Activated CD8-positive, alpha-beta memory T cell treated with anti-CD3 and anti-CD28 coated beads for 48 hours (primary cell): ENCODE measurements at regions not wholly inside any gene's neighbourhood (a gene's known extent, or its start where the extent isn't known, plus 50 kb on each side); places are given as distances from the start of the nearest gene placed in this dataset.

Source experiments
- DNase-seq, 3 experiments: peaks; one replicate each; pipeline ENCODE4 v3.0.0-alpha.2; 2020; ENCODE audit warnings: low read depth in 2 of 3, low spot score in 2 of 3

GRCh38 chr12:107318806-107319532, 225.6 kb upstream of the CRY1 start:
- no peak for DNase-seq

GRCh38 chr12:107319533-107320032, 226.2 kb upstream of the CRY1 start:
- no peak for DNase-seq

GRCh38 chr12:107320033-107320928, 226.9 kb upstream of the CRY1 start:
- peak in 1 of 3 experiments; percentile 49 for DNase-seq

- peak in 1 of 3 experiments; percentile 45 for DNase-seq
Observed at GRCh38 chr12:107320929-107321631, 227.7 kb upstream of the CRY1 start.

GRCh38 chr12:107322063-107322462, 228.7 kb upstream of the CRY1 start:
- no peak for DNase-seq

GRCh38 chr12:107325075-107325608, 231.8 kb upstream of the CRY1 start:
- no peak for DNase-seq

GRCh38 chr12:107326237-107326636, 232.9 kb upstream of the CRY1 start:
- no peak for DNase-seq

GRCh38 chr12:107327651-107328182, 234.4 kb upstream of the CRY1 start:
- DNase-seq, result no peak

- DNase-seq, result no peak
Observed at GRCh38 chr12:107328442-107329133, 235.2 kb upstream of the CRY1 start.

GRCh38 chr12:107329569-107330324, 236.4 kb upstream of the CRY1 start:
- DNase-seq, result no peak

- no peak for DNase-seq
Observed at GRCh38 chr12:107330831-107331431, 237.6 kb upstream of the CRY1 start.

- no peak for DNase-seq
Observed at GRCh38 chr12:107331471-107331870, 238.1 kb upstream of the CRY1 start.

- DNase-seq, result no peak
Observed at GRCh38 chr12:107331912-107332311, 238.6 kb upstream of the CRY1 start.

- no peak for DNase-seq
Observed at GRCh38 chr12:107332743-107333142, 239.4 kb upstream of the CRY1 start.

- DNase-seq, result no peak
Observed at GRCh38 chr12:107335802-107336570, 242.6 kb upstream of the CRY1 start.

GRCh38 chr12:107336695-107337094, 243.3 kb upstream of the CRY1 start:
- no peak for DNase-seq

GRCh38 chr12:107337346-107338095, 244.2 kb upstream of the CRY1 start:
- no peak for DNase-seq

- no peak for DNase-seq
Observed at GRCh38 chr12:107339487-107339886, 246.1 kb upstream of the CRY1 start.
